ENCODE measurements at regions not wholly inside any gene's neighbourhood (a gene's known extent, or its start where the extent isn't known, plus 50 kb on each side); places are given as distances from the start of the nearest gene placed in this dataset.

DNA sequence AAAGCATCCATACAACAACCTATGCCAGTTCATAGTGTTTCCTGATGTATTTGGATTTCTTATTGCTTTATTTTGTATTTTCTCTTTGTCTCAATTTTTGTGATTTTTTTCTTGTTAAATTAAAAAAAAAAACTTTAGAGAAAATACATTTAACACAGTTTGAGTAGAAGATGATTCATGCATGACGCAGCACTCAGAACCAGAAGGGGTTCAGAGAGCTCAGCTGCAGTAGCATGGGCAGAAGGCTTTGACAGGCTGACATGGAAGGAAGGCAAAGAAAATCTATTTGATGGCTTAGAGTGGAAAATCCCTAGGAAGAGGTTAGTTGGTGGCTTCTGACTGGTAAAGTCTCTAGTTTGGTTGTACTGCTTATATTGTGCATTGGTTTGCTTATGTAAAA lies 207.2 kb upstream of the STXBP5 start:
- TF ChIP-seq EZH2 (IDR thresholded peaks at IDR 0.05; ENCODE audit: low read depth) = no peak
- TF ChIP-seq, protein P1, sequence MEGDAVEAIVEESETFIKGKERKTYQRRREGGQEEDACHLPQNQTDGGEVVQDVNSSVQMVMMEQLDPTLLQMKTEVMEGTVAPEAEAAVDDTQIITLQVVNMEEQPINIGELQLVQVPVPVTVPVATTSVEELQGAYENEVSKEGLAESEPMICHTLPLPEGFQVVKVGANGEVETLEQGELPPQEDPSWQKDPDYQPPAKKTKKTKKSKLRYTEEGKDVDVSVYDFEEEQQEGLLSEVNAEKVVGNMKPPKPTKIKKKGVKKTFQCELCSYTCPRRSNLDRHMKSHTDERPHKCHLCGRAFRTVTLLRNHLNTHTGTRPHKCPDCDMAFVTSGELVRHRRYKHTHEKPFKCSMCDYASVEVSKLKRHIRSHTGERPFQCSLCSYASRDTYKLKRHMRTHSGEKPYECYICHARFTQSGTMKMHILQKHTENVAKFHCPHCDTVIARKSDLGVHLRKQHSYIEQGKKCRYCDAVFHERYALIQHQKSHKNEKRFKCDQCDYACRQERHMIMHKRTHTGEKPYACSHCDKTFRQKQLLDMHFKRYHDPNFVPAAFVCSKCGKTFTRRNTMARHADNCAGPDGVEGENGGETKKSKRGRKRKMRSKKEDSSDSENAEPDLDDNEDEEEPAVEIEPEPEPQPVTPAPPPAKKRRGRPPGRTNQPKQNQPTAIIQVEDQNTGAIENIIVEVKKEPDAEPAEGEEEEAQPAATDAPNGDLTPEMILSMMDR (conservative IDR thresholded peaks at IDR 0.05) = no peak
